K562 (cell line): ENCODE measurements at regions not wholly inside any gene's neighbourhood (a gene's known extent, or its start where the extent isn't known, plus 50 kb on each side); places are given as distances from the start of the nearest gene placed in this dataset.
A peak's percentile ranks its signal among the peaks of the same experiment; 100 is the strongest.

ENCODE experiments used
- KDM1A ChIP-seq, 2 experiments: fragments of 450-650 bp; IDR thresholded peaks; 2 replicates each; pipeline ENCODE4 v1.6.1; 2016; ENCODE audit warnings: mild to moderate bottlenecking in 2 of 2
- PHTF2 ChIP-seq: fragments of 250-450 bp; sonication (Bioruptor Pico); IDR thresholded peaks from 2 replicates; pipeline ENCODE4 v1.5.0; 2021; ENCODE audit warnings: mild to moderate bottlenecking
- ZNF253 ChIP-seq: fragments of 250-450 bp; sonication (Bioruptor Pico); conservative IDR thresholded peaks from 2 replicates; pipeline ENCODE4 v1.6.1; 2021; ENCODE audit warnings: mild to moderate bottlenecking
- TF ChIP-seq, protein P1 (sequence below), 2 experiments: fragments of 450-650 bp; formaldehyde crosslinking in 1 of 2; IDR thresholded peaks; 2 replicates each; pipeline versions ENCODE4 v1.4.0 to v1.6.1; 2014 to 2020; ENCODE audit warnings: mild to moderate bottlenecking in 2 of 2, borderline replicate concordance in 1 of 2, low read depth in 1 of 2

GRCh38 chr1:43043695-43044094, 85.0 kb upstream of the SLC2A1 start (continued):
- TF ChIP-seq PHTF2 (CRISPR knock-in tag) (no peak), KDM1A (IDR thresholded peaks at IDR 0.05) (0 out of 4 replicates have a peak, but pooled peaks of 1 of the 2 experiments have one; percentile 17), ZNF253 (CRISPR knock-in tag) (no peak)
- TF ChIP-seq, protein P1, sequence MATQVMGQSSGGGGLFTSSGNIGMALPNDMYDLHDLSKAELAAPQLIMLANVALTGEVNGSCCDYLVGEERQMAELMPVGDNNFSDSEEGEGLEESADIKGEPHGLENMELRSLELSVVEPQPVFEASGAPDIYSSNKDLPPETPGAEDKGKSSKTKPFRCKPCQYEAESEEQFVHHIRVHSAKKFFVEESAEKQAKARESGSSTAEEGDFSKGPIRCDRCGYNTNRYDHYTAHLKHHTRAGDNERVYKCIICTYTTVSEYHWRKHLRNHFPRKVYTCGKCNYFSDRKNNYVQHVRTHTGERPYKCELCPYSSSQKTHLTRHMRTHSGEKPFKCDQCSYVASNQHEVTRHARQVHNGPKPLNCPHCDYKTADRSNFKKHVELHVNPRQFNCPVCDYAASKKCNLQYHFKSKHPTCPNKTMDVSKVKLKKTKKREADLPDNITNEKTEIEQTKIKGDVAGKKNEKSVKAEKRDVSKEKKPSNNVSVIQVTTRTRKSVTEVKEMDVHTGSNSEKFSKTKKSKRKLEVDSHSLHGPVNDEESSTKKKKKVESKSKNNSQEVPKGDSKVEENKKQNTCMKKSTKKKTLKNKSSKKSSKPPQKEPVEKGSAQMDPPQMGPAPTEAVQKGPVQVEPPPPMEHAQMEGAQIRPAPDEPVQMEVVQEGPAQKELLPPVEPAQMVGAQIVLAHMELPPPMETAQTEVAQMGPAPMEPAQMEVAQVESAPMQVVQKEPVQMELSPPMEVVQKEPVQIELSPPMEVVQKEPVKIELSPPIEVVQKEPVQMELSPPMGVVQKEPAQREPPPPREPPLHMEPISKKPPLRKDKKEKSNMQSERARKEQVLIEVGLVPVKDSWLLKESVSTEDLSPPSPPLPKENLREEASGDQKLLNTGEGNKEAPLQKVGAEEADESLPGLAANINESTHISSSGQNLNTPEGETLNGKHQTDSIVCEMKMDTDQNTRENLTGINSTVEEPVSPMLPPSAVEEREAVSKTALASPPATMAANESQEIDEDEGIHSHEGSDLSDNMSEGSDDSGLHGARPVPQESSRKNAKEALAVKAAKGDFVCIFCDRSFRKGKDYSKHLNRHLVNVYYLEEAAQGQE (IDR thresholded peaks at IDR 0.05; ENCODE audit: borderline replicate concordance) = 0 out of 2 replicates have a peak, but pooled peaks have one; percentile 28
- TF ChIP-seq, protein P1 (CRISPR knock-in tag; IDR thresholded peaks at IDR 0.05; ENCODE audit: low read depth) = no peak
